A549 (cell line): ENCODE measurements at regions not wholly inside any gene's neighbourhood (a gene's known extent, or its start where the extent isn't known, plus 50 kb on each side); places are given as distances from the start of the nearest gene placed in this dataset.

Experiments
- CBX8 ChIP-seq: fragments of 200-600 bp; sonication (generic); IDR thresholded peaks from 2 replicates; pipeline ENCODE4 v1.6.1; 2016
- CHD2 ChIP-seq: fragments of 150-350 bp; IDR thresholded peaks from 2 replicates; pipeline ENCODE4 v1.6.1; 2014; ENCODE audit warnings: low read length; ENCODE audit not compliant: partially characterized antibody
- CTCF ChIP-seq: fragments of >200 bp; sonication (Bioruptor Twin); formaldehyde crosslinking; IDR thresholded peaks from 3 replicates; pipeline ENCODE4 v1.5.1; 2016
- EP300 ChIP-seq, 2 experiments: fragments of >200 bp; sonication (Bioruptor Twin); formaldehyde crosslinking; IDR thresholded peaks; 2 replicates in 1 of 2; 3 replicates in 1 of 2; pipeline ENCODE4 v1.6.1; 2016 to 2017
- FOSB ChIP-seq: fragments of 250-450 bp; sonication (Bioruptor Pico); IDR thresholded peaks from 2 replicates; pipeline ENCODE4 v1.5.0; 2020; ENCODE audit warnings: mild to moderate bottlenecking, moderate library complexity
- HDAC2 ChIP-seq: fragments of 200-600 bp; sonication (generic); IDR thresholded peaks from 2 replicates; pipeline ENCODE4 v1.6.1; 2016
- JUN ChIP-seq, 2 experiments: fragments of >200 bp; sonication (Bioruptor Twin); formaldehyde crosslinking; IDR thresholded peaks; 2 replicates in 1 of 2; 3 replicates in 1 of 2; pipeline ENCODE4 v1.6.1; 2016 to 2017
- MYC ChIP-seq: IDR thresholded peaks from 2 replicates; pipeline ENCODE4 v1.6.1; 2012; ENCODE audit warnings: mild to moderate bottlenecking, inconsistent platforms, low read length, improper control_type of control experiment, borderline replicate concordance
- POLR2A ChIP-seq: IDR thresholded peaks from 2 replicates; pipeline ENCODE4 v1.6.1; 2012; ENCODE audit warnings: mild to moderate bottlenecking, low read length
- RAD21 ChIP-seq, 2 experiments: fragments of >200 bp in 1 of 2; sonication (Bioruptor Twin) in 1 of 2; formaldehyde crosslinking in 1 of 2; IDR thresholded peaks in 1 of 2; conservative IDR thresholded peaks in 1 of 2; 2 replicates in 1 of 2; 3 replicates in 1 of 2; pipeline ENCODE4 v1.6.1; 2012 to 2018; ENCODE audit warnings: inconsistent platforms in 1 of 2
- RCOR1 ChIP-seq: fragments of 150-350 bp; IDR thresholded peaks from 2 replicates; pipeline ENCODE4 v1.6.1; 2014; ENCODE audit warnings: antibody characterized with exemption, low read length, low read depth
- REST ChIP-seq: fragments of 200-600 bp; sonication (generic); IDR thresholded peaks from 2 replicates; pipeline ENCODE4 v1.6.1; 2016; ENCODE audit warnings: antibody characterized with exemption, mild to moderate bottlenecking, moderate library complexity
- RFX5 ChIP-seq: fragments of 450-650 bp; IDR thresholded peaks from 2 replicates; pipeline ENCODE4 v1.7.1; 2014; ENCODE audit warnings: antibody characterized with exemption, mild to moderate bottlenecking, moderate library complexity
- TF ChIP-seq, protein P1 (sequence below): fragments of 450-650 bp; IDR thresholded peaks from 2 replicates; pipeline ENCODE4 v1.6.1; 2014; ENCODE audit warnings: antibody characterized with exemption

GRCh38 chr6:139768196-139768595 lies 393.7 kb upstream of the CITED2 start:
- no peak for TF ChIP-seq POLR2A
- no peak for TF ChIP-seq CTCF
- TF ChIP-seq EP300 (IDR thresholded peaks at IDR 0.05) = no peak
- TF ChIP-seq REST = no peak
- TF ChIP-seq, protein P1, sequence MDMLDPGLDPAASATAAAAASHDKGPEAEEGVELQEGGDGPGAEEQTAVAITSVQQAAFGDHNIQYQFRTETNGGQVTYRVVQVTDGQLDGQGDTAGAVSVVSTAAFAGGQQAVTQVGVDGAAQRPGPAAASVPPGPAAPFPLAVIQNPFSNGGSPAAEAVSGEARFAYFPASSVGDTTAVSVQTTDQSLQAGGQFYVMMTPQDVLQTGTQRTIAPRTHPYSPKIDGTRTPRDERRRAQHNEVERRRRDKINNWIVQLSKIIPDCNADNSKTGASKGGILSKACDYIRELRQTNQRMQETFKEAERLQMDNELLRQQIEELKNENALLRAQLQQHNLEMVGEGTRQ = no peak
- TF ChIP-seq CHD2 = no peak
- TF ChIP-seq RFX5 = no peak
- no peak for TF ChIP-seq HDAC2
- TF ChIP-seq MYC = no peak
- TF ChIP-seq RCOR1 = no peak
- no peak for TF ChIP-seq JUN (IDR thresholded peaks at IDR 0.05)
- TF ChIP-seq FOSB = no peak
- no peak for TF ChIP-seq CBX8
- TF ChIP-seq RAD21 (conservative IDR thresholded peaks at IDR 0.05 in 1 of 2, IDR thresholded peaks at IDR 0.05 in 1 of 2) = no peak
